MCF 10A (cell line): ENCODE measurements at regions not wholly inside any gene's neighbourhood (a gene's known extent, or its start where the extent isn't known, plus 50 kb on each side); places are given as distances from the start of the nearest gene placed in this dataset.

ENCODE experiments used
- BruUV-seq: library from RNA; stranded (reverse); fragments of 400-500 nt; replicated peaks from 2 replicates; lab custom pipeline; 2021; lab: Mats Ljungman, UMichigan
- CTCF ChIA-PET: fragments of 300-600 bp; sonication (Branson Sonifier 250); formaldehyde crosslinking; extraction: SDS; loops from one replicate; lab custom pipeline; 2021; ENCODE audit warnings: antibody characterized with exemption, inconsistent platforms; lab: Yijun Ruan, JAX
- POLR2A ChIA-PET: fragments of 300-600, 350-650 bp; sonication (Branson Sonifier 250); formaldehyde crosslinking; extraction: SDS; loops from one replicate; lab custom pipeline; 2020; ENCODE audit warnings: antibody characterized with exemption, inconsistent platforms; lab: Yijun Ruan, JAX
- DNase-seq: peaks from one replicate; pipeline ENCODE4 v3.0.0-alpha.2; 2018; ENCODE audit not compliant: unreplicated experiment
- H3K27ac Mint-ChIP-seq: one replicate; pipeline ENCODE4 v1.8.0; 2022; ENCODE audit warnings: mild to moderate bottlenecking, low read depth, mixed read lengths; ENCODE audit not compliant: unreplicated experiment
- H3K27me3 Mint-ChIP-seq: one replicate; pipeline ENCODE4 v1.8.0; 2022; ENCODE audit warnings: mixed read lengths; ENCODE audit not compliant: insufficient read depth, unreplicated experiment
- H3K36me3 Mint-ChIP-seq: one replicate; pipeline ENCODE4 v1.8.0; 2022; ENCODE audit warnings: mild to moderate bottlenecking, moderate library complexity, mixed read lengths; ENCODE audit not compliant: insufficient read depth, unreplicated experiment
- H3K4me1 Mint-ChIP-seq: one replicate; pipeline ENCODE4 v1.8.0; 2022; ENCODE audit warnings: mixed read lengths; ENCODE audit not compliant: insufficient read depth, unreplicated experiment
- H3K4me3 Mint-ChIP-seq: one replicate; pipeline ENCODE4 v1.8.0; 2022; ENCODE audit warnings: mild to moderate bottlenecking, moderate library complexity, mixed read lengths; ENCODE audit not compliant: unreplicated experiment
- H3K9me3 Mint-ChIP-seq: one replicate; pipeline ENCODE4 v1.8.0; 2022; ENCODE audit warnings: mixed read lengths; ENCODE audit not compliant: unreplicated experiment
- CTCF ChIP-seq: fragments of 200-600 bp; IDR thresholded peaks from one replicate; pipeline ENCODE4 v1.8.0; 2022; ENCODE audit warnings: antibody characterized with exemption, mild to moderate bottlenecking; ENCODE audit not compliant: unreplicated experiment
- intact Hi-C: fragments of 100-400 bp; cut with micrococcal nuclease; formaldehyde crosslinking; loops from 2 replicates; pipeline ENCODE4 v1.14.1; 2022

DNA sequence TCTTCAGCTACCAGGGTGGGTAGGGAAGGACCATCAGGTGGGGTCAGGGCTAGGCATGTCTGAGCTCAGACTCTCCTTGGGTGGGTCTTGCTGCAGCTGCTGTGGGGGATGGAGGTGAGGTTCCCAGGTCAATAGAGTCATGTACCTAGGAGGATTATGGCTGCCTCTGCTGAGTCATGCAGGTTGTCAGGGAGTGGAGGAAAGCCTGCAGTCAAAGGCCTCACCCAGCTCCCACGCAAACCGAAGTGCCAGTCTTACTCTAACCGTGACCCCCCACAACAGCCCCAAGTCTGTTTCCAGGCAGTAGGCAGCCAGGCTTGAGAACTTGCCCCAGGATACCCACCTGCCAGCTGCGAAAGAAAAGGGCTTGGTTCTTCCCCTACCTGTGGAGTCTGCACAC is 113.6 kb upstream of the GALNT5 start:
- H3K4me1 Mint-ChIP-seq: peaks cover 5% of the 10 kb centered on the region
- H3K36me3 Mint-ChIP-seq: no peaks in the 10 kb centered on the region
- no peak for DNase-seq
- H3K4me3 Mint-ChIP-seq: no peak overlapping the region
- no peak for TF ChIP-seq CTCF
- H3K27me3 Mint-ChIP-seq: no peaks in the 10 kb centered on the region
- H3K9me3 Mint-ChIP-seq: no peaks in the 10 kb centered on the region
- no peak overlapping the region for H3K27ac Mint-ChIP-seq
- intact Hi-C loops: no loop called here
- ChIA-PET POLR2A (no interaction called here), CTCF (interaction anchor here (0.6 kb wide), 1 partner anchor 36 kb away, joined by 3 read pairs; no protein-coding TSS in a partner anchor)
- no TSS peak for BruUV-seq

- Mint-ChIP-seq H3K9me3 (no peaks in the 10 kb centered on the region), H3K36me3 (no peaks in the 10 kb centered on the region), H3K4me1 (peaks cover 5% of the 10 kb centered on the region), H3K27ac (no peak overlapping the region), H3K4me3 (no peak overlapping the region), H3K27me3 (no peaks in the 10 kb centered on the region)
- no peak for TF ChIP-seq CTCF
- no TSS peak for BruUV-seq
- ChIA-PET CTCF (no interaction called here), POLR2A (interaction anchor here (0.5 to 0.6 kb wide), 2 partner anchors 21 to 585 kb away, joined by 3 read pairs; no protein-coding TSS in a partner anchor)
- DNase-seq: no peak
- intact Hi-C loops: loop anchor here (5.0 kb wide), 1 partner anchor 37 kb away; no protein-coding TSS in a partner anchor
Observed at GRCh38 chr2:157149270-157149669, 108.2 kb upstream of the GALNT5 start.

DNA sequence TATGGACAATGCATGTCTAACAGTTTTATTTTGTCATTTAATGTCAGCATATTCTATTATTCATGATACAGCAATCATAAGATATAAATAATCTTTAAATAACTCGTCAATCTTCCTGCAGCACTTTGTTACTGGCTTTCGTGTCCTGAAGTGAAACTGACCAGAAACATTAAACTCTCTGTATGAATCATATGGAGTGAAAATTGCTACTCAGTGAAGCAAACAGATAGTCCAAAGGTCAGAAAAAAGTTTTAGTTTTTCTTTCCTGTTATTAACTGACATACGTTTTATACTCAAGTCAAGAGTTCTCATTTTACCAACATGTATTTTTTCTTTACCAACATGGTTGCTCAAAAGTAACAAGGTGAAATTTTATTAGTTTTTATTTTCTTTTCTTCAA is 106.8 kb upstream of the GALNT5 start:
- Mint-ChIP-seq H3K4me3 (no peak overlapping the region), H3K4me1 (peaks cover 1% of the 10 kb centered on the region), H3K36me3 (no peaks in the 10 kb centered on the region), H3K27me3 (no peaks in the 10 kb centered on the region), H3K9me3 (no peaks in the 10 kb centered on the region), H3K27ac (no peak overlapping the region)
- no peak for TF ChIP-seq CTCF
- intact Hi-C loops: no loop called here
- CTCF ChIA-PET: interaction anchor here (0.6 kb wide), 1 partner anchor 113 kb away, joined by 3 read pairs; no protein-coding TSS in a partner anchor
- no TSS peak for BruUV-seq
- POLR2A ChIA-PET: no interaction called here
- no peak for DNase-seq

GRCh38 chr2:157152362-157152761 is 105.1 kb upstream of the GALNT5 start:
- intact Hi-C loops: no loop called here
- H3K4me3 Mint-ChIP-seq: no peak overlapping the region
- H3K36me3 Mint-ChIP-seq: no peaks in the 10 kb centered on the region
- no peak for DNase-seq
- no TSS peak for BruUV-seq
- TF ChIP-seq CTCF: no peak
- ChIA-PET CTCF (no interaction called here), POLR2A (no interaction called here)
- H3K4me1 Mint-ChIP-seq: peaks cover 4% of the 10 kb centered on the region
- H3K9me3 Mint-ChIP-seq: peaks cover 9% of the 10 kb centered on the region
- H3K27me3 Mint-ChIP-seq: no peaks in the 10 kb centered on the region
- H3K27ac Mint-ChIP-seq: no peak overlapping the region
